DND-41 (cell line): ENCODE measurements at regions not wholly inside any gene's neighbourhood (a gene's known extent, or its start where the extent isn't known, plus 50 kb on each side); places are given as distances from the start of the nearest gene placed in this dataset.

Source experiments
- ATAC-seq: fragments of 200-7000 bp; cut with Tn5 transposase; 3 replicates; pipeline ENCODE4 v1.9.1; 2021; ENCODE audit warnings: low read depth; ENCODE audit not compliant: insufficient read depth
- DNase-seq: peaks from one replicate; pipeline ENCODE4 v3.0.0-alpha.2; 2020
- H2AFZ ChIP-seq: 2 replicates; pipeline ENCODE4 v1.6.0; 2012; ENCODE audit warnings: low read depth, low read length
- H3K27ac ChIP-seq: 2 replicates; pipeline ENCODE4 v1.5.1; 2012; ENCODE audit warnings: low read length, inconsistent platforms
- H3K27me3 ChIP-seq: fragments of 200-600 bp; sonication (generic); 2 replicates; pipeline ENCODE4 v1.6.0; 2012; ENCODE audit warnings: low read length, mild to moderate bottlenecking, inconsistent platforms; ENCODE audit not compliant: insufficient read depth, poor library complexity
- H3K36me3 ChIP-seq: 2 replicates; pipeline ENCODE4 v1.5.1; 2012; ENCODE audit warnings: low read length, inconsistent platforms; ENCODE audit not compliant: insufficient read depth
- H3K4me1 ChIP-seq: 2 replicates; pipeline ENCODE4 v1.5.1; 2012; ENCODE audit warnings: mild to moderate bottlenecking, low read length; ENCODE audit not compliant: insufficient read depth
- H3K4me2 ChIP-seq: 2 replicates; pipeline ENCODE4 v1.6.0; 2012; ENCODE audit warnings: mild to moderate bottlenecking, moderate library complexity, low read length, inconsistent platforms; ENCODE audit not compliant: insufficient read depth
- H3K4me3 ChIP-seq, 2 experiments: fragments of 200-600 bp in 1 of 2; shearing (Covaris generic) in 1 of 2; 2 replicates each; pipeline ENCODE4 v1.5.1; 2012 to 2016; ENCODE audit warnings: inconsistent platforms in 2 of 2, low read length in 2 of 2, mild to moderate bottlenecking in 2 of 2, low read depth in 1 of 2, moderate library complexity in 1 of 2
- H3K79me2 ChIP-seq: 2 replicates; pipeline ENCODE4 v1.6.0; 2012; ENCODE audit warnings: low read length, inconsistent platforms; ENCODE audit not compliant: insufficient read depth
- H3K9ac ChIP-seq: 2 replicates; pipeline ENCODE4 v1.6.0; 2012; ENCODE audit warnings: low read depth, mild to moderate bottlenecking, inconsistent platforms, low read length, moderate library complexity
- H3K9me3 ChIP-seq: 2 replicates; pipeline ENCODE4 v1.5.1; 2012; ENCODE audit warnings: low read length, moderate library complexity, mild to moderate bottlenecking, inconsistent platforms; ENCODE audit not compliant: insufficient read depth, severe bottlenecking
- H4K20me1 ChIP-seq: 2 replicates; pipeline ENCODE4 v1.6.0; 2012; ENCODE audit warnings: low read length; ENCODE audit not compliant: insufficient read depth
- CTCF ChIP-seq: IDR thresholded peaks from 2 replicates; pipeline ENCODE4 v1.5.1; 2012; ENCODE audit warnings: borderline replicate concordance, low read length, moderate library complexity, mild to moderate bottlenecking; ENCODE audit not compliant: poor library complexity, severe bottlenecking; ENCODE audit errors: extremely low read depth
- EZH2 ChIP-seq: IDR thresholded peaks from 3 replicates; pipeline ENCODE4 v1.6.1; 2012; ENCODE audit warnings: borderline replicate concordance, low read depth, mild to moderate bottlenecking, moderate library complexity, low read length, inconsistent platforms; ENCODE audit not compliant: severe bottlenecking

DNA sequence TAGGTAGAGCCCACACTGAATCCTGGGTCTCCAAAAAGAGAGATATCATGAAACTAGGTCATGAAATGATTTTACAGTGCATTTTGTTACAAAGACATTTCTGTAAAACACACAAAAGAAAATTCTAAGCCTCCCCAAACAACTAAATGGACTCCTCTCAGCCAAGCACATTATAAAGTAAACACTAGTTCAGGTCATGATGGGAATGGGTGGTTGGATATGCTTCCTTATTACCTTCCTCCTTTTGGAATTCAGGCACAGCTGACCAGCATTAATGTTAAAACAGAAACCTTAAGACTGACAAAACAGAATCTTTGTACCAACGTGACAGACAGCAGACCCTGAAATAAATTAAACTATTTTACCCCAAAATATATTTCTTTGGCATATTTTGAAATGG, 87.9 kb upstream of the NPY2R start:
- Histone ChIP-seq H3K4me1 (no peaks in the 10 kb centered on the region), H3K27ac (no peak overlapping the region), H3K36me3 (no peaks in the 10 kb centered on the region), H4K20me1 (no peaks in the 10 kb centered on the region), H2AFZ (no peak overlapping the region), H3K9ac (no peak overlapping the region), H3K9me3 (peaks cover 8% of the 10 kb centered on the region), H3K4me3 (no peak overlapping the region), H3K4me2 (no peak overlapping the region), H3K79me2 (no peaks in the 10 kb centered on the region), H3K27me3 (no peaks in the 10 kb centered on the region)
- no peak for TF ChIP-seq CTCF
- TF ChIP-seq EZH2, result no peak
- ATAC-seq, result no peak
- DNase-seq, result no peak

DNA sequence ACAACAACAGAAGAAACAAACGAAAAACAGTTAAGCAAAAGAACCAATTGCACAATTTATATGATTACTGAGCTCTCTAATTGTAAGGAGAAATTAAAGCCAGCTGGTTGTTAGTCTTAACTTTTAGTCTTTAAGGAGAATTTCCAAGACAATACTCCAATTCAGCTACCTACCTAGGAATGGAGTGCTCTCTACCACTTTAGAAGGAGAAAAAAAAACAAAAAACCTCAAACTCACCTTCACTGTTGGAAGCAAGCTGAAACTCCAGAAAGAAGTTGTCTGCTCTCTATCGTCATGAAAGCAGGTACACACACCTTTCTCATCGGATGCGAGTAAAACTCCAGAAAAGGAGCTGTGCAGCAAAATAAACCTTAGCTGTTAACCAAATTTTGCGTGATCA, 86.1 kb upstream of the NPY2R start:
- Histone ChIP-seq H3K79me2 (no peaks in the 10 kb centered on the region), H3K4me1 (no peaks in the 10 kb centered on the region), H3K4me3 (no peak overlapping the region), H4K20me1 (no peaks in the 10 kb centered on the region), H3K27me3 (no peaks in the 10 kb centered on the region), H3K9me3 (peaks cover 8% of the 10 kb centered on the region), H3K9ac (no peak overlapping the region), H3K27ac (no peak overlapping the region), H3K36me3 (no peaks in the 10 kb centered on the region), H3K4me2 (no peak overlapping the region), H2AFZ (no peak overlapping the region)
- ATAC-seq (no peak), DNase-seq (no peak)
- TF ChIP-seq CTCF (no peak), EZH2 (no peak)

DNA sequence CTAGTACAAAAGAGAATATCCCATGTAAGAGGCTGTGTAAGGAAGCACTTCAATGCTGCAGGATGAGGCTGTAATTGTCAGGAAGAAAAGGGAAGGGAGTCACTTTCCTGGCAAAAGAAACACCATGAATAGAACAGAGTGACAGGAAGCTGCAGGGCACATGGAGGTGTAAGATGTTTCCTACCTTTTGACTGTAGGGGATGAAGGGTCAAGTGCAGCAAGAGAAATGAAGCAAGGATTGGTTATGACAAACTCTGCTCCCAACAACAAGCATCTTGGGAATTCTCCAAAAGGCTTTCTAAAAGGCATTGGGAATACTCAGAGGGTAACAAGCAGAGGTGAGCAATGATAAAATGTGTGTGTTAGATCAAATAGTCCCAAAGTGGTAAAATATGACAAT, 74.3 kb upstream of the NPY2R start:
- DNase-seq, result no peak
- H3K9me3 ChIP-seq, result no peaks in the 10 kb centered on the region
- no peak overlapping the region for H3K4me3 ChIP-seq
- no peak overlapping the region for H3K9ac ChIP-seq
- no peak for ATAC-seq
- TF ChIP-seq EZH2 (no peak), CTCF (no peak)
- no peaks in the 10 kb centered on the region for H3K27me3 ChIP-seq
- no peak overlapping the region for H3K4me2 ChIP-seq
- no peak overlapping the region for H3K27ac ChIP-seq
- H4K20me1 ChIP-seq, result no peaks in the 10 kb centered on the region
- H3K79me2 ChIP-seq, result no peaks in the 10 kb centered on the region
- no peaks in the 10 kb centered on the region for H3K4me1 ChIP-seq
- no peak overlapping the region for H2AFZ ChIP-seq
- no peaks in the 10 kb centered on the region for H3K36me3 ChIP-seq

DNA sequence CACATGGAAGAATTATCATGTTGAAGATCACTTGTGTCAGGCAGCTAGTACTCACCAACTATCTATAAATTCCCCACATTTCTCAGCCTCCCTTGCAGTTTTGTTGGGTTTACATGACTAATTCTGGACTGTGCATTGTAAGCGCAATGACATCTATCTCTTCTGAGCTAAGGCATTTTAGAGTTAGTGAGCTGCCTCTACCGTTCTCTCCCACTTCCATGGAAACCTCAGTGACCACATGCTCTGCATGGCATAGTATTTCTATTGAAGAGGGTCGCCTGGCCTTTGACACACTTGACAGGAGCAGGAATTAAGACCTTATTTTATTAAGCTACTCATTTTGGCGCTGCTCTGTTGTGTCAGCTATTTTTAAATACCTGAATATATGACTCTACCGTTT, 67.5 kb upstream of the NPY2R start:
- Histone ChIP-seq H3K9me3 (no peaks in the 10 kb centered on the region), H3K9ac (no peak overlapping the region), H3K4me2 (no peak overlapping the region), H2AFZ (no peak overlapping the region), H3K79me2 (no peaks in the 10 kb centered on the region), H3K4me3 (no peak overlapping the region), H4K20me1 (no peaks in the 10 kb centered on the region), H3K27ac (no peak overlapping the region), H3K27me3 (peaks cover 4% of the 10 kb centered on the region), H3K4me1 (no peaks in the 10 kb centered on the region), H3K36me3 (no peaks in the 10 kb centered on the region)
- ATAC-seq, result no peak
- TF ChIP-seq EZH2, result no peak
- no peak for TF ChIP-seq CTCF
- DNase-seq, result no peak
